Panc1 (cell line): ENCODE measurements at regions not wholly inside any gene's neighbourhood (a gene's known extent, or its start where the extent isn't known, plus 50 kb on each side); places are given as distances from the start of the nearest gene placed in this dataset.

ENCODE experiments used
- CTCF ChIP-seq: fragments of 450-650 bp; IDR thresholded peaks from 2 replicates; pipeline ENCODE4 v1.5.1; 2017; ENCODE audit warnings: mild to moderate bottlenecking
- POLR2AphosphoS5 ChIP-seq: IDR thresholded peaks from 2 replicates; pipeline ENCODE4 v1.6.1; 2012; ENCODE audit warnings: mild to moderate bottlenecking, low read depth, low read length, moderate library complexity
- REST ChIP-seq, 2 experiments: IDR thresholded peaks; 2 replicates each; pipeline ENCODE4 v1.6.1; 2011 to 2012; ENCODE audit warnings: low read depth in 2 of 2, control low read depth in 1 of 2, low read length in 1 of 2, mild to moderate bottlenecking in 1 of 2, moderate library complexity in 1 of 2; ENCODE audit not compliant: insufficient read depth in 1 of 2
- SIN3A ChIP-seq: IDR thresholded peaks from 2 replicates; pipeline ENCODE4 v1.6.1; 2012; ENCODE audit warnings: low read depth, mild to moderate bottlenecking, low read length, moderate library complexity, borderline replicate concordance; ENCODE audit not compliant: insufficient read depth
- TCF7L2 ChIP-seq: IDR thresholded peaks from 2 replicates; pipeline ENCODE4 v1.6.1; 2011; ENCODE audit warnings: mild to moderate bottlenecking, low read depth, low read length, inconsistent platforms

- no peak for TF ChIP-seq POLR2AphosphoS5
- no peak for TF ChIP-seq CTCF
- TF ChIP-seq TCF7L2: no peak
- TF ChIP-seq SIN3A: no peak
- TF ChIP-seq REST (IDR thresholded peaks at IDR 0.05; ENCODE audit: insufficient read depth in 1 of 2, low read depth in 2 of 2, low read length in 1 of 2): no peak
Observed at GRCh38 chr13:23955064-23955463, 57.8 kb upstream of the C1QTNF9B start.
